ENCODE measurements at regions not wholly inside any gene's neighbourhood (a gene's known extent, or its start where the extent isn't known, plus 50 kb on each side); places are given as distances from the start of the nearest gene placed in this dataset.

GRCh38 chr12:130083734-130084133 lies 78.5 kb upstream of the FZD10 start:
- DNase-seq (ENCODE audit: low read depth in 2 of 2), result no peak
- H3K4me3 ChIP-seq (replicated peaks in 1 of 2; ENCODE audit: low read depth in 2 of 2, low read length in 2 of 2), result no peak overlapping the region
- TF ChIP-seq CTCF (IDR thresholded peaks at IDR 0.05; ENCODE audit: low read depth, low read length), result no peak

GRCh38 chr12:130084359-130084758 lies 77.9 kb upstream of the FZD10 start:
- no peak for DNase-seq (ENCODE audit: low read depth in 2 of 2)
- no peak overlapping the region for H3K4me3 ChIP-seq (replicated peaks in 1 of 2; ENCODE audit: low read depth in 2 of 2, low read length in 2 of 2)
- TF ChIP-seq CTCF (IDR thresholded peaks at IDR 0.05; ENCODE audit: low read depth, low read length), result no peak

GRCh38 chr12:130086248-130086647 lies 76.0 kb upstream of the FZD10 start:
- no peak for TF ChIP-seq CTCF (IDR thresholded peaks at IDR 0.05; ENCODE audit: low read depth, low read length)
- no peak for DNase-seq (ENCODE audit: low read depth in 2 of 2)
- H3K4me3 ChIP-seq (replicated peaks in 1 of 2; ENCODE audit: low read depth in 2 of 2, low read length in 2 of 2), result no peak overlapping the region

GRCh38 chr12:130086797-130087196 lies 75.5 kb upstream of the FZD10 start:
- TF ChIP-seq CTCF (IDR thresholded peaks at IDR 0.05; ENCODE audit: low read depth, low read length), result no peak
- no peak for DNase-seq (ENCODE audit: low read depth in 2 of 2)
- no peak overlapping the region for H3K4me3 ChIP-seq (replicated peaks in 1 of 2; ENCODE audit: low read depth in 2 of 2, low read length in 2 of 2)

GRCh38 chr12:130087222-130087621 lies 75.0 kb upstream of the FZD10 start:
- no peak for DNase-seq (ENCODE audit: low read depth in 2 of 2)
- H3K4me3 ChIP-seq (replicated peaks in 1 of 2; ENCODE audit: low read depth in 2 of 2, low read length in 2 of 2), result no peak overlapping the region
- TF ChIP-seq CTCF (IDR thresholded peaks at IDR 0.05; ENCODE audit: low read depth, low read length), result no peak

GRCh38 chr12:130088504-130088903 lies 73.8 kb upstream of the FZD10 start:
- DNase-seq (ENCODE audit: low read depth in 2 of 2), result no peak
- H3K4me3 ChIP-seq (replicated peaks in 1 of 2; ENCODE audit: low read depth in 2 of 2, low read length in 2 of 2), result no peak overlapping the region
- TF ChIP-seq CTCF (IDR thresholded peaks at IDR 0.05; ENCODE audit: low read depth, low read length), result no peak

GRCh38 chr12:130090542-130090941 lies 71.7 kb upstream of the FZD10 start:
- TF ChIP-seq CTCF (IDR thresholded peaks at IDR 0.05; ENCODE audit: low read depth, low read length), result no peak
- DNase-seq (ENCODE audit: low read depth in 2 of 2), result no peak
- H3K4me3 ChIP-seq (replicated peaks in 1 of 2; ENCODE audit: low read depth in 2 of 2, low read length in 2 of 2), result no peak overlapping the region

All from cardiac fibroblast (primary cell).